ENCODE measurements at regions not wholly inside any gene's neighbourhood (a gene's known extent, or its start where the extent isn't known, plus 50 kb on each side); places are given as distances from the start of the nearest gene placed in this dataset.

- TF ChIP-seq CTCF (conservative IDR thresholded peaks at IDR 0.05; ENCODE audit: low read depth, low read length) = no peak
- DNase-seq (ENCODE audit: low read depth) = no peak
- no peak overlapping the region for H3K4me3 ChIP-seq (ENCODE audit: low read depth, low read length)
Measured at GRCh38 chr10:57096044-57096443, 735.0 kb upstream of the ZWINT start.

- no peak for TF ChIP-seq CTCF (conservative IDR thresholded peaks at IDR 0.05; ENCODE audit: low read depth, low read length)
- DNase-seq (ENCODE audit: low read depth) = no peak
- H3K4me3 ChIP-seq (ENCODE audit: low read depth, low read length) = no peak overlapping the region
Measured at GRCh38 chr10:57094965-57095364, 733.9 kb upstream of the ZWINT start.

- H3K4me3 ChIP-seq (ENCODE audit: low read depth, low read length) = no peak overlapping the region
- no peak for DNase-seq (ENCODE audit: low read depth)
- no peak for TF ChIP-seq CTCF (conservative IDR thresholded peaks at IDR 0.05; ENCODE audit: low read depth, low read length)
Measured at GRCh38 chr10:57094083-57094482, 733.0 kb upstream of the ZWINT start.

GRCh38 chr10:57053530-57053929 is 692.5 kb upstream of the ZWINT start:
- TF ChIP-seq CTCF (conservative IDR thresholded peaks at IDR 0.05; ENCODE audit: low read depth, low read length) = no peak
- no peak overlapping the region for H3K4me3 ChIP-seq (ENCODE audit: low read depth, low read length)
- DNase-seq (ENCODE audit: low read depth) = no peak

GRCh38 chr10:57049096-57049495 is 688.0 kb upstream of the ZWINT start:
- no peak for DNase-seq (ENCODE audit: low read depth)
- H3K4me3 ChIP-seq (ENCODE audit: low read depth, low read length) = no peak overlapping the region
- TF ChIP-seq CTCF (conservative IDR thresholded peaks at IDR 0.05; ENCODE audit: low read depth, low read length) = no peak

GRCh38 chr10:57038531-57038930 is 677.5 kb upstream of the ZWINT start:
- TF ChIP-seq CTCF (conservative IDR thresholded peaks at IDR 0.05; ENCODE audit: low read depth, low read length) = no peak
- no peak for DNase-seq (ENCODE audit: low read depth)
- H3K4me3 ChIP-seq (ENCODE audit: low read depth, low read length) = no peak overlapping the region

GRCh38 chr10:57035310-57035709 is 674.3 kb upstream of the ZWINT start:
- no peak for DNase-seq (ENCODE audit: low read depth)
- TF ChIP-seq CTCF (conservative IDR thresholded peaks at IDR 0.05; ENCODE audit: low read depth, low read length) = no peak
- H3K4me3 ChIP-seq (ENCODE audit: low read depth, low read length) = no peak overlapping the region

Measured in epithelial cell of proximal tubule (primary cell).